Daoy (cell line): ENCODE measurements at regions not wholly inside any gene's neighbourhood (a gene's known extent, or its start where the extent isn't known, plus 50 kb on each side); places are given as distances from the start of the nearest gene placed in this dataset.
"Not testable (repeated sequence)": the region's sequence is repeated elsewhere in the genome, so short reads cannot be mapped to it uniquely, and the experiment has no call there.

Experiments
- DNase-seq: peaks from one replicate; pipeline ENCODE4 v3.0.0-alpha.2; 2015; ENCODE audit warnings: low read depth

- DNase-seq, result not testable (repeated sequence)
Measured at GRCh38 chrX:131893857-131894256, 129.2 kb upstream of the STK26 start.

GRCh38 chrX:131894995-131895394 lies 128.1 kb upstream of the STK26 start:
- DNase-seq, result peak; percentile 46

GRCh38 chrX:131895807-131896206 lies 127.3 kb upstream of the STK26 start:
- DNase-seq, result peak; percentile 1

- DNase-seq, result no peak
Measured at GRCh38 chrX:131901546-131901945, 121.6 kb upstream of the STK26 start.

- no peak for DNase-seq
Measured at GRCh38 chrX:131907488-131908314, 115.4 kb upstream of the STK26 start.

GRCh38 chrX:131910586-131910985 lies 112.5 kb upstream of the STK26 start:
- DNase-seq, result no peak

- no peak for DNase-seq
Measured at GRCh38 chrX:131915488-131915887, 107.6 kb upstream of the STK26 start.

GRCh38 chrX:131917588-131917987 lies 105.5 kb upstream of the STK26 start:
- DNase-seq, result no peak

- no peak for DNase-seq
Measured at GRCh38 chrX:131918839-131919238, 104.3 kb upstream of the STK26 start.

- DNase-seq, result no peak
Measured at GRCh38 chrX:131923614-131924250, 99.4 kb upstream of the STK26 start.

- DNase-seq, result no peak
Measured at GRCh38 chrX:131938749-131939148, 84.4 kb upstream of the STK26 start.

- DNase-seq, result no peak
Measured at GRCh38 chrX:131942034-131942433, 81.1 kb upstream of the STK26 start.

GRCh38 chrX:131944936-131945902 lies 77.9 kb upstream of the STK26 start:
- DNase-seq, result no peak

- no peak for DNase-seq
Measured at GRCh38 chrX:131951166-131951565, 71.9 kb upstream of the STK26 start.

- no peak for DNase-seq
Measured at GRCh38 chrX:131955099-131955777, 67.9 kb upstream of the STK26 start.

- DNase-seq, result no peak
Measured at GRCh38 chrX:131958724-131959123, 64.4 kb upstream of the STK26 start.

GRCh38 chrX:131970347-131970746 lies 52.8 kb upstream of the STK26 start:
- no peak for DNase-seq
